GM18520 (cell line): ENCODE measurements at regions not wholly inside any gene's neighbourhood (a gene's known extent, or its start where the extent isn't known, plus 50 kb on each side); places are given as distances from the start of the nearest gene placed in this dataset.

Experiments used
- ATAC-seq: cut with Tn5 transposase; IDR thresholded peaks from one replicate; pipeline ENCODE4 v1.9.1; 2021; ENCODE audit not compliant: unreplicated experiment

DNA sequence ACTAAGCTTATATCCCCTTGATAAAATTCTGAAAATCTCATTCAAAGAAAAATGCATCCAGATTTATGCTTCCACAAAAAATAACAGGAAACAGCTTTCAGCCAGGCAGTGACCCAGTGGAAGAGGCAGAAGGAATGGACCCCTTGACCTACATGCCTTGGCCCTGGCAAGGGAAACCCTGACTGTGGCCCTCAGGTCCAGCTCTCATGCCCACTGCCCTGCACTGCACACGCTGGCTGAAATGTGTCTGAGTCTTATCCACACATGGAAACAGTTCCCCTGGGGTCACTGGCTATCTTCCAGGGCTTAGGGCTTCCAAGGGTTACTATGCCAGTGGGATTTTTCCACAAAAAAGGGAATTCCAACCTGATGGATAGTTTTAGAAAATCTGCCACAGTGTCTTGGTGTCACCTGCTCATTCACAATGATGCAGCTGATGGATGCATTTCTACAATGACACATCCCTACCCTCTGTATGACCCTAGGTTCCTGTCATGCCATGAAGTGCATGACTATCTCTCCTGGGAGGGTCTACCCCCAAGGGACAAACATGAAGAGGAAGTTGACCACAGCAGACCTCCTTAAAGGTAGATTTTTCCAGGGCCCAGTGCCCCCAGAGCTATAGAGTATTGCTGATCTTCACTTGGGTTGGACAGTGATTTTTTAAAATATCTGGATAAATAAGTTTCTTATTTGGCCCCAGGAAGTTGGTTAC is 121.9 kb upstream of the CD93 start:
- ATAC-seq, result no peak

DNA sequence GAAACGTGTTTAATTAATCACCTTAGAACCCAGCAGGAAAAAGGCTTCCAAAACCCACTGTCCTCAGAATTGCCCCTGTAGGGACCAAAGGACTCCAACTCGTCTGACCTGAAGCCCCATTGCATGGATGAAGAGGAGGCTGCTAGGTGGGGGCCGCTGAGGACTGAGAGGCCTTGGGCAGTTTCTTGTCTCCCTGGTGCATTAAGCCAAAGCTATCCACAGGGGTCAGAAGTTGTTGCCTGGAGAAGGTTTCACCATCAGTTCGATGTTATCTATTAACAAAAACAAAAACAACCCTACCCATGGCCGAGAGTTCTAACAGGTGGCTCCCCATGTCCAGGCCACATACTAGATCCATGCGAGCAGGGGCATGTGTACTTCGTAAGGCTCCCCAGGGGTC is 120.9 kb upstream of the CD93 start:
- ATAC-seq, result no peak

DNA sequence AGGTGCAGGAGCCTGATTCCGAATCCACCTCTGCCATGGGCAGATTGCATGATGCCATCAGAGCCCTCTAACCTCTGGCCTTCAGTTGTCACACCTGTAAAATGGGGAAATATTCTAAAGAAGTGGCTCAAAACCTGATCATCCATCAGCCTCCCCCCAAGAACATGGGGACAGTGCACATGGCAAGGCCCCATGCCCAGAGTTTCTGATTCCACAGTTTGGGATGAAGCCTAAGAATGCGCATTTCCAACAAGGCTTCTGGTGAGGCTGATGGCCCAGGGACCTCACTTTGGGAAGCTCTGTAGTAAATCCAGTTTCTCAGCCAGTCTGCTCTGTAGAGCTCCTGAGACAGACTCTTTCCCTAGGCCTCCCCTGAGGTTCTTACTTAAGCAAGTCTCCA is 119.9 kb upstream of the CD93 start:
- no peak for ATAC-seq

DNA sequence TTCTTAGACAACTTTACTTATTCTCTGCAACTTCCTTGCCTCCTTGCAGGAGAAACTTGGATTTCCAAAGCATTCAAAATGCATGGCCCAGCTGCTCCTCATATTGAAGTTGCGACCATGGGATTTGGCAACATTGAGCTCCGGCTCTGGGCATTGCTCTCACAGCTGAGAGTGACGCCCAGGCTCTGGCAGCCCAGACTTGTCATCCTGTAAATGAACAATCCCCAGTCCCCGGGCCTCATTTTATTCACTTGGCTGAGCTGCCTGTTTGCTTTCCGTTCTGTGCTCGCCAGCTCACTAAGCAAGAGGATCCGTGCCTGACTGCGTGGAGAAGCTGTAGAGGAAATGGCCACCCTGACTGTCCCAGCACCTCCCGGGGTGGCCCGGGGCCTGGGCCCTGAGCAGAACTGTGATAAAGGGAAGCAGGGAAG is 119.5 kb upstream of the CD93 start:
- no peak for ATAC-seq

DNA sequence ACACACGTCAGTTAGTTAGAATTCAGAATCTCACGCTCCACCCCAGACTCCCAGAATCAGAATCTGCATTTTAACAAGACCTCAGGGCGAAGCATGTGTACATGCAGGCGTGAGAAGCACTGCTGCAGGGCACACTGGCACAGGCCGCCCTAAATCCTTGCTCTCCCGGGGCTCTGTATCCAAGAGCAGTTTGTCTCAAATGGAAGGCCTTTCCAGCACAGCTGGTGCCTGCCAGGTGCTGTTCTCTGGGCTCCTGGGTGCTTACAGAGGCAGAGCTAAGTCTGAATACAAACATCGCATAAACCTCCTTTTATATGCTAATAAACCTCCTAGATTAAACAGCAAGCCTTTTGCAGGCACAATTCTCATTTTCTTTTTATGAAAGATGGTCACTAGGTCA is 119.1 kb upstream of the CD93 start:
- no peak for ATAC-seq

DNA sequence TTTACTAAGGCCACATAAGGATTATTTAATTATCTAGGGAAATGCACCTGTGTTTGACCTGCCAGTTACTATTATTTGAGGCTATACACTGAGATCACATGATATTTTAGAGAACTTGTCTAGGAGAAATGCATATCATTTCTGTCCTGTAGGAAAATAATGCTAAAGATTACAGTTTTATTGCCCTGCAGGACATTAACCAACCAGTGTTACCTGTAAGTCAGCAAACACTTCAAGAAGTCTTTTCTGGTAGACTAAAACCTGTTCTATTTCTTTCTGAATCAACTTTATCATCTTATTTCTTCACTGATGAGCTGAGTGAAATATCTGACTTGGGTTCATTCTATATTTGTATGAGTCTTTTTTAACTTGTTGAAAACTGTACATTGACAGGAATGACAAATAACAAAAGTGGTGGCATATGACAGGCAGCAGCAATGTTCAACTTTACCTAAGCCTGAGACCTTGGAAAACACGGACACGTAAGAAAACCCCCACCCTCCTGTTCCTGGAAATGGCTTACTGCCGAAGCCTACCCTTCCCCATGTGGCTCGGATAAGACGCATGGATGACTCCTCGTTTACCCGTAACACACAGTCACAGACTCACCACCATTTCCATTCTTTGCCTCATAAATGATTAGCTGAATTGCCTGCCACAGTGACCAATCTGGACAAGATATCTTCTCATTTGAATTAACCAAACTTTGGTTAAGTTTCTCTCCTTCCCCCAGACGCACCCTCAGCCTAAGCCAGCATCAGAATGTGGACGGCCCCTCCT is 118.0 kb upstream of the CD93 start:
- ATAC-seq, result no peak

DNA sequence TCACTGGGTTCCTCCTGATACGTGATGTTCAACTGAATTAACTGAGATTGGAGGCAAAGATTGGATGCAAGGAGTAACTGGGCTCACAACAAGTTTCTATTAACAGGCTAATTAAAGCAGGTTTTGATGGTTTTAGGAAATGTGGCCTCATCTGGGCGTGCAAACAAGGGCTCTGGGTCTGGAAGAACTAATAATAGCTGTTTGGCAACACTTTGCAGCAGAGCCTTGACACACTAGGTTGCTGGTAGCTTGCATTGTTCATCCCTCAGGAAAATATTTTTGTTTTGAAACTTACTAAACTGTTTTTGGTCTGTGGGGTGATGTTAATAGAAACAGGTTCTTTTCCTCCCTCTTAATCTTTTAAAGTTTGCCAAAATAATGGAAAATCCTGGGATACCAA is 117.2 kb upstream of the CD93 start:
- ATAC-seq, result no peak

DNA sequence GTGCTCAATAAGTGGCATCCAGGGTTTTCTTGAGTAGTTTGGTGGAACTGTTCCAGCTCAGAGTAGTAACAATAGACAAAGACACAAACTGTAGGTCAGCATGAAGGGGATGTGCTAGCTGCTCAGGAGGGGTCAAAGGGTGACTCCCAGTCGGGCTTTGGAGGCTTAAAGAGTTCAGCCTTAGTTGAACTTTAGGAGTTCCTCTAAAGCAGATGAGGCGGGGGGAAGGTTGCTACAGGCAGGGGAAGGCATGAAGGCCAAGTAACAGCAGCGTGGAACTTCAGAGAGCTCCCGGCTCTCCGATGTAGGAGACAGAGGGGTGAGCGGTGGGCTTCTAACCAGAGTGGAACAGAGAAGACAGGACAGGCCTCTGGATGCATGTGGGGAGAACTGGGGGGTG is 115.5 kb upstream of the CD93 start:
- no peak for ATAC-seq

DNA sequence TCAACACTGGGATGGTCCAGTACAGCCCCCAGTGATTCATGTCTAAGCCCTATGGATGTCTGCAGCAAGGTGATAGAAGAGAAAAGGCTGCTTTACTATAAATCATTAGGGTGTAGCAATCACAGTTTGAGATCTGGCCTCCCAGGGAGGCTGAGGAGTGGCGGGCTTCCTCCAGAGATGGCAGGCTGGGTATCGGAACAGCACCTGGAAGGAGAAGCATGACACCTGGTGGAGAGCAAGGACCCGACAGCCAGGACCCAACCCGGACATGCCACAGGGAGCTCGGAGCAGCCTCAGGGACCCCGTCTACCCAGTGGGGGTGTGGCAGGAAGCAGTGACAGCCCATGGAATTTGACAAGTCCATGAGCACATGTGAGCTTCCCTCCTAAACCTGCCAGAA is 114.8 kb upstream of the CD93 start:
- no peak for ATAC-seq

DNA sequence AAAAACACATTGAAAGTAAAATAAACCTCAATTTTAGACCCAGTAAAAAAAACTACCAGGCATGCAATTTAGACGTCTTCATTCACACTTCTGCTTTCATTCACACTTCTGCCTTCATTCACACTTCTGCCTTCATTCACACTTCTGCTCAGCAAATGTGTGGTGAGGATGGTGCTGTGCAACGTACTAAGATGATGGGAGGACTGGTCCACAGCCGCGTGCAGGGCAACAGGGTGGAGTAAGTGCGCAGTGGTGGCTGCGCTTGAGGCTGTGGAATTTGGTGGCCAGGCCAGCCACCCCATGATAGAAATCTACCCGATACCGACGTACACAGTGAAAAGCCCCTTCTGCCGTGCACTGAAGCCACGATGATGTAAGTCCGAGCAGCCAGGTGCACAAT is 114.3 kb upstream of the CD93 start:
- no peak for ATAC-seq

DNA sequence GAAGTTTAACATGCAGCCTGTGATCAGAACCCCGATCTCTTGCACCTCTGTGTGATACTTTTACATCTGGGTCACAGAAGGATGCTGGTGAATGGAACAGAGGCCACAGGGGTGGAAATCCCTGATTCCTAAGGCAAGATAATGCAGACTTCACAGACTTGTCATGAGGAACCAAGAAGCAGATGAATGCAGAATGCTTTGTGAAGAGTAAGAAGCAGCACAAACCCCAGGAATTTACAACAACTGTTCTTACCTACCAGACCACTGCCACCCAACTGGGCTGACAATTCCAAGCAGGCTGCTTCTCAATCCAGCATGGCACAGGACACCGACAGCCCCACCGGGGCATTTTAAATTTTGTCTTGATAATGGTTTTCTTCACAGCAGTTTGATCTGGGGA is 113.2 kb upstream of the CD93 start:
- no peak for ATAC-seq

DNA sequence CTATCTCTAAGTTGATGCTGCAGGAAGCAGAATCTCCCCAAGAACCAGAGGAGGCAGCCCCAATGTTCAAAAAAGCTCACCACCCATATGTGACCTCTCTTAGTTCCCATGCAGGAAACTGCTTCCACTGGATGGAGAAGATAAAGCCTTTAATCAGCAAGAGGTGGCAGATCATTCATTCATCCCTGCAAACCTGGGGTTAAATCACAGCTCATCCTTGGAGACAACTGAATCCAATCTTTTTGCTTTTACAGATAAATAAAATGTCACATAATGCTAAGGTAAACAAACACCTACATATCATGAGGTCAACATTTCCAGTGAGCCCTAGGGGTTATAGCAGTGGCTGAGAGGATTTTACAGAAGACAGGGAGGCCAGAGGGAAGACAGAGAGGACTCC is 112.7 kb upstream of the CD93 start:
- ATAC-seq, result no peak

DNA sequence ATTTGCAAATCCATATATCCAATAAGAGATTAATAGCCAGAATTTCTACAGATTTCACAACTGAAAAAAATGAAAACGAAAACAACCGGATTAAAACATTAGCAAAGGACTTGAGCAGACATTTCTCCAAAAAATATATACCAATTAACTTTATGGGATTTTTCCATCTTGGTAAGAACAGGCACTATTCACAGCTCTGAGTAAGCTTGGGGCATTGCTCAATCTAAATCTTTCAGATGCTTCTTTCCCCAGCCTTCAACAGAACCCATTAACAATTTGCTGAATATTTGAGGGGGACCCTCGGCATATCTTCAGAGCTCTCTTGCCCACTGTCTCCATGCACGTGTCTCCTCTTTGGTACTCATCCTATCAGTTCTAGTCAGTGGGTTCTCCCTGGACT is 111.7 kb upstream of the CD93 start:
- no peak for ATAC-seq

DNA sequence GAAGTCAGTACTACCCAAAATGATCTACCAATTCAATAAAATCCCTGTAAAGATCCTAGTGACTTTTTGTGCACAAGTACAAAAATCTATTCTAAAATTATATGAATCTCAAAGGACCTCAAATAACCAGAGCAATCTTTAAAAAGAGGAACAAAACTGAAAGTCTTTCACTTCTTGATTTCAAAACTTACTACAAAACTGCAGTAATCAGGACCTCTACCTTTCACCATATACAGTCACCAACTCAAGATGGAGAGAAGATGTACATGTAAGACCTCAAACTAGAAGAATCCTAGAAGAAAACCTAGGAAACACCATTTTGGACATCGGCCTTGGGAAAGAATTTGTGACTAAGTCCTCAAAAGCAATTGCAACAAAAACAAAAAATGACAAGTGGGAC is 109.5 kb upstream of the CD93 start:
- no peak for ATAC-seq

DNA sequence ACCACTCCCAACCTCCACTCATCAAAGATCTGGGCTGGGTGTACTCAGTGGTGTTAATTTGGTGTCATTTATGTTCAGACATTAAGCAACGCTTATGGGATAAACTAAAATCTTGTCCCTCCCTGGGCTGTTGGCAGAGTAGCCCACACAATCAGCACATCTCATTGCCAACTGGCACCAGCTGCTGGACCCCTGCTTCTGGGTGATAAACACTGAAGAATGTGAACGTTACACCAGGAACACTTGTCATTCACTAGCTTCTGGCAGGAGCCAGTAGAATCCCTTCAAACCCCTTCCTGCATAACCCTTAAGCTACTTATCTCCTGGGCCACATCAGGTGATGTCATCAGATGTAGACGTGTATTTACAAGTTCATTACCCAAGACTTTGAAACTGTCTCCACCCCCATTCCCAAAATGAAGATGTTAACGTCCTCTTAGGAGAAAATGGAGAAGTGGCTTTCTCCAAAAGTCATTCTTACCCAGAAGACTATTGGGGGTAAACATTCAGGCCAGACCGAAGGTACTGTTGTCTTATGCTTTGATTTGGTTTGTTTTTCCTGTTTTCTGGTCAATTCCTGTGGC is 107.8 kb upstream of the CD93 start:
- no peak for ATAC-seq

DNA sequence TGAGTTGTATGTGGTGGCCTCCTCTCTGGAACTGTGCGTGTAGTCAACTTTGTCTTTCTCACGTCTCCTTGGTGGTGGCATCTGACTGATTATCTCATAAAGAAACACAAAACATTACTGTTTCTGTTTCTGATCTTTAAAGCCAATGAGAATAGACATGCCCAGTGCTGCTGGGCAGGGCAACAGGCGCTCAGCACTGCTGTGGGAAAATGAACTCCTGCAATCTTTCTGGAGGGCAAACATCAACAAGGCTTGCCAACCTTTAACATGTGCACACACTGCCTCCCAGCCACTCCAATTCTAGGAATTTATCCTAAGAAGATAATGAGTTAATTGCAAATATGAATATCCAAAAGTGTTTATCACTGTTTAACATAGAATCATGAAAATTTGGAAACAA is 106.3 kb upstream of the CD93 start:
- no peak for ATAC-seq

DNA sequence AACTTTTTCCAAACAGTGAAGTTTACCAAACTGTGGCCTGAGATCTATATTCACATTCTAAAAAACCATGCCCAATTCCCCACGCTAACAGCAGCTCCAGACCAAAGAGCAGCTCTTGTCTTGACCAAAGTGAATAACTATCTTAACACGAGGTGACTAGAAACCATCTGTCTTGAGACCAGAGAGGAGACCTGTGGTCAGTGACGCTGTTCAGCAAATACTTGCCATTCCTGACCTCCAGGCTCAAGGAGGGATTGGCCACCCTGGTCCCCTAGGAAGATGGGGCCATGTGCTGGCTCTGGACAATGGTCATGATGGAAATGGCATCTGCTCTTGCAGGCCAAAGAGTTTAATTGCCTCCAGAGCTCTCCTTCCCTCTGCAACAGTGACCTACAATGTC is 104.4 kb upstream of the CD93 start:
- ATAC-seq, result no peak

DNA sequence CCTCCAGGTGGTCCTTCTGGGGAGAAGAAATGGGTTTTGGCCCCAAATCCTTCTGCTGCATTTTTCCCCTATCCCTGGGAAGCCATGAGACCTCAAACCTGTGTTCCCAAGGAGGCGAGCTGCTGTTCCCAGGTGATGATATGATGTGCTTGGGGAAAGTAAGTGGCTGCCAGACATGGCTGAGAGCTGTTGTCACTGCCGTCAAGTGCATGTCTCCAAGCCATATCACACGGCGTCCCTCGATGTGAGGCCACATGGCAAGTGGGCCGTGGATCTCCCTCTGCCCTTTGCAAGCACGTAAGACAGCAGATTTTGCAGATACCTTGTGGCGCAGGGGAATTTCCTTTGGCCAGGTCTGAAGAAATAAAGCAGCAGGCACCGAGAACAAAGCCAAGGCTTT is 103.7 kb upstream of the CD93 start:
- ATAC-seq, result no peak

DNA sequence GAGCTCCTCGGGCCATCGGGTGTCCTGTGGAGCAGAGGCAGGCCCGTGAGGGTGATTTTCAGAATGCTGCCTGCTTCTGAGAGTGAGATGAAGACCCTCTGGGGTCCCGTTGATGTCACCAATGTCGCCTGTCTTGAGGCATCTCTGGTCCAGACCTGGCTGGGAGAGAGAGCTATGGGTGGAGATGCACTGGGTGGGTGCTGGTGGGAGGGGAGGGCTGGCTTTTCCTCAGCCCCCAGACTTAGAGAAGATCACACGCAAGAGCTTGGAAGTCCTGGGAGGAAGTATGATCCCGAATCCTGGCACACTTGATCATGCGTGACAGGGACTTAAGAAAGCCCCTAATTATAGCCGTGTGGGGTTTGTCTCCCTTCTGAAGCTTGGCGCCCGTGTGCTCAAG is 103.2 kb upstream of the CD93 start:
- no peak for ATAC-seq

DNA sequence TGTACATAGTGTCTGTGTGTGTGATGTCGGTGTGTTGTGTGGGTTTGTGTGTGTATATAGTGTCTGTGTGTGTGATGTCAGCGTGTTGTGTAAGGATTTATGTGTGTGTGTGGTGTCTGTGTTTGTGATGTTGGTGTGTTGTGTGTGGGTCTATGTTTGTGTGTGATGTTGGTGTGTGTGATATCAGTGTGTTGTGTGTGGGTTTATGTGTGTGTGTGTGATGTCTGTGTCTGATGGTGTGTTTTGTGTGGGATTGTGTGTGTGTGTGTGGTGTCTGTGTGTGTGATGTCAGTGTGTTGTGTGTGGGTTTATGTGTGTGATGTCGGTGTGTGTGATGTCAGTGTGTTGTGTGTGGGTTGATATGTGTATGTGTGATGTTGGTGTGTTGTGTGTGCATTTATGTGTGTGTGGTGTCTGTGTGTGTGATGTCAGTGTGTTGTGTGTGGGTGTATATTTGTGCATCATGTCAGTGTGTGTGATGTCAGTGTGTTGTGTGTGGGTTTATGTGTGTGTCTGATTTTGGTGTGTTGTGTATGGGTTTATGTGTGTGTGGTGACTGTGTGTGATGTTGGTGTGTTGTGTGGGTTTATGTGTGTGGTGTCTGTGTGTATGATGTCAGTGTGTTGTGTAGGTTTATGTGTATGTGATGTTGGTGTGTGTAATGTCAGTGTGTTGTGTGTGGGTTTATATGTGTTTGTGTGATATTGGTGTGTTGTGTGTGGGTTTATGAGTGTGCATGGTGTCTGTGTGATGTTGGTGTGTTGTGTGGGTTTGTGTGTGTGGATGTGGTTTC is 102.4 kb upstream of the CD93 start:
- ATAC-seq, result no peak

DNA sequence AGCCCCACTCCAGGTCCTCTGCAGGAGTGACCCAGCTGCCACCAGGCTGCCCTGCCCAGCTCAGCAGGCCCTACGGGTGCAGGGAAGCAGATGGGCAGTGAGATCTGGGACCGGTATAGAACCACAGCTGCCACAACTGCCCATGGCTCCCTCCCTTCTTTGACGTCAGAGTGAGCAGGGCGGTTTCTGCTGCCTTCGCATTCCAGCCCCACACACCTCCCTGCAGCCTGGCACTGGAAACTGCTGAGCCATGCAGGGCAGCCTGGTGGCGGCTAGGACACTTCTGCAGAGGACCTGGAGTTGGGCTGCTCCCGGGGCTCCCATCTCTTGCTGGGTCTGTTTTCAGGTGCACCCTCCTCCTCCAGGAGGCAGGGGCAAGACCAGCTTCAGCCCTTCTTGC is 101.6 kb upstream of the CD93 start:
- ATAC-seq, result no peak

DNA sequence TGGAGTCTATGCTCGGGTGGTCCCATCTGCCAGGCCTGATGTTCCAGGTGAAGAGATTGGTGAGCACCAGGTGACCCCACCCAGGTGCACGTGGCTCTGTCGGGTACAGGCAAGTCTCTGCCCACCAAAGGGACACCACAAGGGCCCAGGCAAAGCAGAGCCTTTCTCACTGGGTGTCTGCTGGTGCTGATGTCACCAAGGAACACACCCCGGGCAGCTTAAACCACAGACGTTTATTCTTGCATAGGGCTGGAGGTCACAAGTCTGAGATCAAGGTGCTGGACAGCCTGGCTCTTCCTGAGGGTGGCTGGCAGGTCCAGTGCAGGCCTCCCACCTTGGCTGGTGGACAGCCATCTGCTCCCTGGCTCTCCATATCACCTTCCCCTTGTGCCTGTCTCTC is 100.7 kb upstream of the CD93 start:
- no peak for ATAC-seq
